MCF 10A (cell line): ENCODE measurements at regions not wholly inside any gene's neighbourhood (a gene's known extent, or its start where the extent isn't known, plus 50 kb on each side); places are given as distances from the start of the nearest gene placed in this dataset.

Experiments used
- BruUV-seq: library from RNA; stranded (reverse); fragments of 400-500 nt; replicated peaks from 2 replicates; lab custom pipeline; 2021; lab: Mats Ljungman, UMichigan
- CTCF ChIA-PET: fragments of 300-600 bp; sonication (Branson Sonifier 250); formaldehyde crosslinking; extraction: SDS; loops from one replicate; lab custom pipeline; 2021; ENCODE audit warnings: antibody characterized with exemption, inconsistent platforms; lab: Yijun Ruan, JAX
- POLR2A ChIA-PET: fragments of 300-600, 350-650 bp; sonication (Branson Sonifier 250); formaldehyde crosslinking; extraction: SDS; loops from one replicate; lab custom pipeline; 2020; ENCODE audit warnings: antibody characterized with exemption, inconsistent platforms; lab: Yijun Ruan, JAX
- DNase-seq: peaks from one replicate; pipeline ENCODE4 v3.0.0-alpha.2; 2018; ENCODE audit not compliant: unreplicated experiment
- H3K27ac Mint-ChIP-seq: one replicate; pipeline ENCODE4 v1.8.0; 2022; ENCODE audit warnings: mild to moderate bottlenecking, low read depth, mixed read lengths; ENCODE audit not compliant: unreplicated experiment
- H3K27me3 Mint-ChIP-seq: one replicate; pipeline ENCODE4 v1.8.0; 2022; ENCODE audit warnings: mixed read lengths; ENCODE audit not compliant: insufficient read depth, unreplicated experiment
- H3K36me3 Mint-ChIP-seq: one replicate; pipeline ENCODE4 v1.8.0; 2022; ENCODE audit warnings: mild to moderate bottlenecking, moderate library complexity, mixed read lengths; ENCODE audit not compliant: insufficient read depth, unreplicated experiment
- H3K4me1 Mint-ChIP-seq: one replicate; pipeline ENCODE4 v1.8.0; 2022; ENCODE audit warnings: mixed read lengths; ENCODE audit not compliant: insufficient read depth, unreplicated experiment
- H3K4me3 Mint-ChIP-seq: one replicate; pipeline ENCODE4 v1.8.0; 2022; ENCODE audit warnings: mild to moderate bottlenecking, moderate library complexity, mixed read lengths; ENCODE audit not compliant: unreplicated experiment
- H3K9me3 Mint-ChIP-seq: one replicate; pipeline ENCODE4 v1.8.0; 2022; ENCODE audit warnings: mixed read lengths; ENCODE audit not compliant: unreplicated experiment
- CTCF ChIP-seq: fragments of 200-600 bp; IDR thresholded peaks from one replicate; pipeline ENCODE4 v1.8.0; 2022; ENCODE audit warnings: antibody characterized with exemption, mild to moderate bottlenecking; ENCODE audit not compliant: unreplicated experiment
- intact Hi-C: fragments of 100-400 bp; cut with micrococcal nuclease; formaldehyde crosslinking; loops from 2 replicates; pipeline ENCODE4 v1.14.1; 2022

GRCh38 chr11:115845872-115846271, 341.7 kb upstream of the CADM1 start:
- H3K36me3 Mint-ChIP-seq = no peaks in the 10 kb centered on the region
- no peak for DNase-seq
- H3K4me3 Mint-ChIP-seq = no peak overlapping the region
- peaks cover 8% of the 10 kb centered on the region for H3K9me3 Mint-ChIP-seq
- TF ChIP-seq CTCF = no peak
- ChIA-PET CTCF (interaction anchor here (0.6 to 0.7 kb wide), 2 partner anchors 29 to 59 kb away, joined by 3 to 5 read pairs; no protein-coding TSS in a partner anchor), POLR2A (no interaction called here)
- H3K4me1 Mint-ChIP-seq = no peaks in the 10 kb centered on the region
- H3K27ac Mint-ChIP-seq = no peak overlapping the region
- intact Hi-C loops = no loop called here
- no peaks in the 10 kb centered on the region for H3K27me3 Mint-ChIP-seq
- BruUV-seq = no TSS peak

- Mint-ChIP-seq H3K9me3 (peaks cover 8% of the 10 kb centered on the region), H3K27me3 (no peaks in the 10 kb centered on the region), H3K36me3 (no peaks in the 10 kb centered on the region), H3K4me1 (no peaks in the 10 kb centered on the region), H3K27ac (no peak overlapping the region), H3K4me3 (no peak overlapping the region)
- intact Hi-C loops = no loop called here
- no peak for TF ChIP-seq CTCF
- BruUV-seq = no TSS peak
- CTCF ChIA-PET = interaction anchor here (0.6 kb wide), 1 partner anchor 848 kb away, joined by 3 read pairs; no protein-coding TSS in a partner anchor
- POLR2A ChIA-PET = no interaction called here
- no peak for DNase-seq
Measured at GRCh38 chr11:115843685-115844084, 339.5 kb upstream of the CADM1 start.

- intact Hi-C loops = no loop called here
- no peak for TF ChIP-seq CTCF
Measured at GRCh38 chr11:115843111-115843510, 338.9 kb upstream of the CADM1 start.

GRCh38 chr11:115820026-115820425, 315.8 kb upstream of the CADM1 start:
- no peak for TF ChIP-seq CTCF
- H3K27me3 Mint-ChIP-seq = no peaks in the 10 kb centered on the region
- peaks cover 18% of the 10 kb centered on the region for H3K9me3 Mint-ChIP-seq
- intact Hi-C loops = no loop called here
- H3K4me3 Mint-ChIP-seq = no peak overlapping the region
- DNase-seq = no peak
- H3K36me3 Mint-ChIP-seq = peaks cover 5% of the 10 kb centered on the region
- CTCF ChIA-PET = no interaction called here
- POLR2A ChIA-PET = no interaction called here
- no peaks in the 10 kb centered on the region for H3K4me1 Mint-ChIP-seq
- H3K27ac Mint-ChIP-seq = no peak overlapping the region
- no TSS peak for BruUV-seq

More at GRCh38 chr11:115843111-115843510, 338.9 kb upstream of the CADM1 start:
- DNase-seq = no peak
- BruUV-seq = no TSS peak
- H3K36me3 Mint-ChIP-seq = no peaks in the 10 kb centered on the region
- peaks cover 8% of the 10 kb centered on the region for H3K9me3 Mint-ChIP-seq
- H3K27ac Mint-ChIP-seq = no peak overlapping the region
- no peaks in the 10 kb centered on the region for H3K27me3 Mint-ChIP-seq
- POLR2A ChIA-PET = no interaction called here
- H3K4me3 Mint-ChIP-seq = no peak overlapping the region
- no peaks in the 10 kb centered on the region for H3K4me1 Mint-ChIP-seq
- CTCF ChIA-PET = no interaction called here
